Lung (tissue), 11 donors: ENCODE measurements at regions not wholly inside any gene's neighbourhood (a gene's known extent, or its start where the extent isn't known, plus 50 kb on each side); places are given as distances from the start of the nearest gene placed in this dataset.

Experiments used
- ATAC-seq: fragments of 200-7000 bp; cut with Tn5 transposase; one replicate; pipeline ENCODE4 v1.9.1; 2020; ENCODE audit warnings: moderate number of reproducible peaks; ENCODE audit not compliant: insufficient read depth, low FRiP score
- DNase-seq, 3 donors: peaks; one replicate each; pipeline ENCODE4 v3.0.0-alpha.2; 2013 to 2017
- H3K27ac ChIP-seq, 2 donors: one replicate each; pipeline ENCODE4 v1.5.1; 2013; ENCODE audit warnings: mild to moderate bottlenecking in 2 of 2, moderate library complexity in 2 of 2, control low read depth in 1 of 2, inconsistent platforms in 1 of 2, low read depth in 1 of 2, low read length in 1 of 2
- H3K27me3 ChIP-seq, 3 donors: one replicate each; pipeline ENCODE4 v1.5.1; 2013; ENCODE audit warnings: low read length in 2 of 3; ENCODE audit not compliant: control insufficient read depth in 3 of 3, insufficient read depth in 3 of 3
- H3K36me3 ChIP-seq, 4 donors: one replicate each; pipeline ENCODE4 v1.5.1; 2013; ENCODE audit warnings: low read length in 4 of 4, mild to moderate bottlenecking in 1 of 4, moderate library complexity in 1 of 4; ENCODE audit not compliant: control insufficient read depth in 4 of 4, insufficient read depth in 4 of 4
- H3K4me1 ChIP-seq, 5 donors: one replicate each; pipeline ENCODE4 v1.5.1; 2013; ENCODE audit warnings: low read length in 5 of 5, mild to moderate bottlenecking in 2 of 5, moderate library complexity in 1 of 5; ENCODE audit not compliant: control insufficient read depth in 5 of 5, insufficient read depth in 5 of 5
- H3K4me3 ChIP-seq: one replicate; pipeline ENCODE4 v1.5.1; 2013; ENCODE audit warnings: mild to moderate bottlenecking, control low read depth, moderate library complexity
- H3K9ac ChIP-seq, 2 donors: one replicate each; pipeline ENCODE4 v1.5.1; 2013; ENCODE audit warnings: low read length in 2 of 2, control low read depth in 1 of 2; ENCODE audit not compliant: insufficient read depth in 1 of 2
- H3K9me3 ChIP-seq, 4 donors: one replicate each; pipeline ENCODE4 v1.5.1; 2013; ENCODE audit warnings: low read length in 3 of 4, mild to moderate bottlenecking in 1 of 4, moderate library complexity in 1 of 4; ENCODE audit not compliant: control insufficient read depth in 4 of 4, insufficient read depth in 3 of 4
- CTCF ChIP-seq: IDR thresholded peaks from 2 replicates; pipeline ENCODE4 v1.5.1; 2012; ENCODE audit warnings: mild to moderate bottlenecking; ENCODE audit errors: control extremely low read depth, extremely low read depth
- WGBS, 2 donors: extraction: QIAGEN DNeasy Blood & Tissue Kit; methylation state at CpG; one replicate each; pipeline ENCODE4 v1.1.7; 2013; 5-methylcytosine and 5-hydroxymethylcytosine counted together
- donor health status: control.
- donor health status: control.
- donor health status: Bipolar disorder and iron deficiency.
- donor health status: healthy.
- donor health status: DM: yes; HTN: yes; CAD: no.

GRCh38 chr3:124540550-124541211 lies 189.6 kb upstream of the UMPS start:
- no peak overlapping the region for H3K4me3 ChIP-seq
- H3K9ac ChIP-seq: no peak overlapping the region
- DNase-seq (no peak), ATAC-seq (no peak)
- no peak for TF ChIP-seq CTCF
- 71 to 78% methylated on average over 6 of the region's 6 CpGs for WGBS, 2 donors
- H3K27me3 ChIP-seq: no peaks in the 10 kb centered on the region
- no peak overlapping the region for H3K27ac ChIP-seq
- H3K4me1 ChIP-seq: peaks cover 0 to 4% (median 0%) of the 10 kb centered on the region in 5 donors
- H3K36me3 ChIP-seq: no peaks in the 10 kb centered on the region
- H3K9me3 ChIP-seq: no peaks in the 10 kb centered on the region

GRCh38 chr3:124542214-124542869 lies 187.9 kb upstream of the UMPS start:
- TF ChIP-seq CTCF: no peak
- Histone ChIP-seq H3K4me1 (peaks cover 0 to 4% (median 0%) of the 10 kb centered on the region in 5 donors), H3K27me3 (no peaks in the 10 kb centered on the region), H3K36me3 (peaks cover 0 to 5% (median 0%) of the 10 kb centered on the region in 4 donors), H3K9me3 (no peaks in the 10 kb centered on the region), H3K9ac (no peak overlapping the region), H3K27ac (no peak overlapping the region), H3K4me3 (no peak overlapping the region)
- no peak for ATAC-seq
- 80 to 81% methylated on average over 6 of the region's 6 CpGs for WGBS, 2 donors
- no peak for DNase-seq

- H3K4me1 ChIP-seq: peaks cover 0 to 1% (median 0%) of the 10 kb centered on the region in 5 donors
- no peak overlapping the region for H3K27ac ChIP-seq
- no peak overlapping the region for H3K9ac ChIP-seq
- WGBS, 2 donors: 89 to 93% methylated on average over 3 of the region's 3 CpGs
- ATAC-seq (no peak), DNase-seq (no peak)
- no peaks in the 10 kb centered on the region for H3K9me3 ChIP-seq
- no peak for TF ChIP-seq CTCF
- H3K36me3 ChIP-seq: peaks cover 0 to 5% (median 0%) of the 10 kb centered on the region in 4 donors
- H3K27me3 ChIP-seq: no peaks in the 10 kb centered on the region
- H3K4me3 ChIP-seq: no peak overlapping the region
These were observed 184.4 kb upstream of the UMPS start for GRCh38 chr3:124545891-124546290.
